ENCODE measurements at regions not wholly inside any gene's neighbourhood (a gene's known extent, or its start where the extent isn't known, plus 50 kb on each side); places are given as distances from the start of the nearest gene placed in this dataset.

GRCh38 chr2:8107150-8107549 lies 574.7 kb upstream of the ID2 start:
- ChIA-PET CTCF (no interaction called here), POLR2A (no interaction called here)
- no peak for TF ChIP-seq ZNF555 (tag by site-specific recombination; conservative IDR thresholded peaks at IDR 0.05)
- H3K4me1 ChIP-seq (ENCODE audit: control insufficient read depth, insufficient read depth, low read length), result no peaks in the 10 kb centered on the region
- no peaks in the 10 kb centered on the region for H3K9me3 ChIP-seq (ENCODE audit: control insufficient read depth, insufficient read depth, low read depth, low read length)
- no peak overlapping the region for H3K27ac ChIP-seq (ENCODE audit: extremely low read depth, low read depth, low read length)
- no peak overlapping the region for H3K4me3 ChIP-seq (ENCODE audit: low read depth, low read length)
- no peaks in the 10 kb centered on the region for H3K36me3 ChIP-seq (ENCODE audit: control insufficient read depth in 2 of 2, insufficient read depth in 1 of 2, low read length in 2 of 2)

- ChIA-PET POLR2A (no interaction called here), CTCF (no interaction called here)
- Histone ChIP-seq H3K4me3 (ENCODE audit: low read depth, low read length) (no peak overlapping the region), H3K36me3 (ENCODE audit: control insufficient read depth in 2 of 2, insufficient read depth in 1 of 2, low read length in 2 of 2) (no peaks in the 10 kb centered on the region), H3K27ac (ENCODE audit: extremely low read depth, low read depth, low read length) (no peak overlapping the region), H3K4me1 (ENCODE audit: control insufficient read depth, insufficient read depth, low read length) (no peaks in the 10 kb centered on the region), H3K9me3 (ENCODE audit: control insufficient read depth, insufficient read depth, low read depth, low read length) (no peaks in the 10 kb centered on the region)
- no peak for TF ChIP-seq ZNF555 (tag by site-specific recombination; conservative IDR thresholded peaks at IDR 0.05)
- TF ChIP-seq ZBTB49 (tag by site-specific recombination; IDR thresholded peaks at IDR 0.05; ENCODE audit: low read depth), result no peak
- TF ChIP-seq ZNF280C (tag by site-specific recombination; IDR thresholded peaks at IDR 0.05), result no peak
- no peak for TF ChIP-seq ZNF155 (tag by site-specific recombination; IDR thresholded peaks at IDR 0.05)
- no peak for TF ChIP-seq SP7 (tag by site-specific recombination; IDR thresholded peaks at IDR 0.05)
- no peak for TF ChIP-seq REPIN1 (tag by site-specific recombination; IDR thresholded peaks at IDR 0.05; ENCODE audit: low read depth)
- TF ChIP-seq ZNF621 (tag by site-specific recombination; IDR thresholded peaks at IDR 0.05), result no peak
- TF ChIP-seq ZNF394 (tag by site-specific recombination; IDR thresholded peaks at IDR 0.05; ENCODE audit: borderline replicate concordance), result no peak
- no peak for TF ChIP-seq HIC1 (tag by site-specific recombination; IDR thresholded peaks at IDR 0.05)
- TF ChIP-seq SALL2 (tag by site-specific recombination; IDR thresholded peaks at IDR 0.05; ENCODE audit: borderline replicate concordance), result no peak
- no peak for TF ChIP-seq REST (tag by site-specific recombination; IDR thresholded peaks at IDR 0.05)
- no peak for TF ChIP-seq GLIS2 (tag by site-specific recombination; IDR thresholded peaks at IDR 0.05)
- TF ChIP-seq SP3 (tag by site-specific recombination; IDR thresholded peaks at IDR 0.05), result no peak
- no peak for TF ChIP-seq ZSCAN23 (tag by site-specific recombination; IDR thresholded peaks at IDR 0.05)
- TF ChIP-seq CTCF (tag by site-specific recombination; IDR thresholded peaks at IDR 0.05), result no peak
- TF ChIP-seq BCL11A (tag by site-specific recombination; IDR thresholded peaks at IDR 0.05; ENCODE audit: low read depth), result no peak
Measured at GRCh38 chr2:8107621-8108378, 574.1 kb upstream of the ID2 start.
